Liver (tissue), 8 donors: ENCODE measurements at regions not wholly inside any gene's neighbourhood (a gene's known extent, or its start where the extent isn't known, plus 50 kb on each side); places are given as distances from the start of the nearest gene placed in this dataset.

Experiments
- DNase-seq: peaks from one replicate; pipeline ENCODE4 v3.0.0-alpha.2; 2017; ENCODE audit warnings: low spot score
- H3K27ac ChIP-seq, 2 donors: one replicate each; pipeline ENCODE4 v1.7.0; 2013; ENCODE audit warnings: inconsistent platforms in 2 of 2, low read length in 2 of 2, control low read depth in 1 of 2, low read depth in 1 of 2, mild to moderate bottlenecking in 1 of 2
- H3K27me3 ChIP-seq, 4 donors: one replicate each; pipeline versions ENCODE4 v1.6.1 to v1.7.0; 2013; ENCODE audit warnings: low read length in 3 of 4, inconsistent platforms in 1 of 4, mild to moderate bottlenecking in 1 of 4, moderate library complexity in 1 of 4; ENCODE audit not compliant: control insufficient read depth in 4 of 4, insufficient read depth in 4 of 4
- H3K36me3 ChIP-seq, 4 donors: one replicate each; pipeline versions ENCODE4 v1.6.1 to v1.7.0; 2013; ENCODE audit warnings: low read length in 3 of 4, mild to moderate bottlenecking in 3 of 4, low read depth in 1 of 4, moderate library complexity in 1 of 4; ENCODE audit not compliant: control insufficient read depth in 4 of 4, insufficient read depth in 3 of 4
- H3K4me1 ChIP-seq, 4 donors: one replicate each; pipeline versions ENCODE4 v1.6.1 to v1.7.0; 2013; ENCODE audit warnings: low read length in 3 of 4, mild to moderate bottlenecking in 3 of 4, moderate library complexity in 1 of 4; ENCODE audit not compliant: control insufficient read depth in 4 of 4, insufficient read depth in 4 of 4
- H3K4me3 ChIP-seq, 3 donors: one replicate each; pipeline versions ENCODE4 v1.6.1 to v1.7.0; 2013; ENCODE audit warnings: low read length in 3 of 3, control low read depth in 1 of 3, low read depth in 1 of 3, mild to moderate bottlenecking in 1 of 3
- H3K9ac ChIP-seq, 2 donors: one replicate each; pipeline ENCODE4 v1.7.0; 2013; ENCODE audit warnings: low read length in 2 of 2, mild to moderate bottlenecking in 2 of 2, moderate library complexity in 2 of 2, control low read depth in 1 of 2, low read depth in 1 of 2
- H3K9me3 ChIP-seq, 4 donors: one replicate each; pipeline versions ENCODE4 v1.6.1 to v1.7.0; 2013; ENCODE audit warnings: low read length in 3 of 4; ENCODE audit not compliant: control insufficient read depth in 4 of 4
- FOXA1 ChIP-seq: IDR thresholded peaks from 2 replicates; pipeline ENCODE4 v1.6.1; 2016; ENCODE audit warnings: antibody characterized with exemption
- FOXA2 ChIP-seq: IDR thresholded peaks from 2 replicates; pipeline ENCODE4 v1.6.1; 2016; ENCODE audit warnings: antibody characterized with exemption
- GABPA ChIP-seq, 2 donors: IDR thresholded peaks in 1 of 2; conservative IDR thresholded peaks in 1 of 2; 2 replicates each; pipeline ENCODE4 v1.6.1; 2016; ENCODE audit warnings: antibody characterized with exemption in 2 of 2, mild to moderate bottlenecking in 1 of 2, moderate library complexity in 1 of 2
- HNF4A ChIP-seq, 2 donors: conservative IDR thresholded peaks; 2 replicates each; pipeline ENCODE4 v1.6.1; 2016; ENCODE audit warnings: antibody characterized with exemption in 2 of 2, mild to moderate bottlenecking in 2 of 2
- HNF4G ChIP-seq: IDR thresholded peaks from 2 replicates; pipeline ENCODE4 v1.6.1; 2016; ENCODE audit warnings: antibody characterized with exemption
- JUND ChIP-seq, 2 donors: IDR thresholded peaks; 2 replicates each; pipeline ENCODE4 v1.6.1; 2016; ENCODE audit warnings: antibody characterized with exemption in 2 of 2
- NR2F2 ChIP-seq: IDR thresholded peaks from 2 replicates; pipeline ENCODE4 v1.6.1; 2016; ENCODE audit warnings: antibody characterized with exemption
- SP1 ChIP-seq: IDR thresholded peaks from 2 replicates; pipeline ENCODE4 v1.6.1; 2018; ENCODE audit warnings: antibody characterized with exemption, mild to moderate bottlenecking
- TAF1 ChIP-seq: conservative IDR thresholded peaks from 2 replicates; pipeline ENCODE4 v1.6.1; 2016; ENCODE audit warnings: antibody characterized with exemption, mild to moderate bottlenecking
- YY1 ChIP-seq: IDR thresholded peaks from 2 replicates; pipeline ENCODE4 v1.6.1; 2016; ENCODE audit warnings: antibody characterized with exemption, mild to moderate bottlenecking
- WGBS: extraction: QIAGEN DNeasy Blood & Tissue Kit; methylation state at CpG from one replicate; pipeline ENCODE4 v1.1.7; 2013; 5-methylcytosine and 5-hydroxymethylcytosine counted together
- TF ChIP-seq, protein P1 (sequence below): fragments of 150-350 bp; IDR thresholded peaks from 2 replicates; pipeline ENCODE4 v1.5.1; 2017; ENCODE audit warnings: improper control_type of control experiment, low read depth, low read length; ENCODE audit not compliant: missing input control
- TF ChIP-seq, protein P2 (sequence below): IDR thresholded peaks from 2 replicates; pipeline ENCODE4 v1.6.1; 2016; ENCODE audit warnings: antibody characterized with exemption
- TF ChIP-seq, protein P3 (sequence below): IDR thresholded peaks from 2 replicates; pipeline ENCODE4 v1.6.1; 2016; ENCODE audit warnings: antibody characterized with exemption
- donor health status: healthy.
- donor health status: healthy.
- donor health status: healthy.
- donor health status: healthy.
- donor health status: healthy.

DNA sequence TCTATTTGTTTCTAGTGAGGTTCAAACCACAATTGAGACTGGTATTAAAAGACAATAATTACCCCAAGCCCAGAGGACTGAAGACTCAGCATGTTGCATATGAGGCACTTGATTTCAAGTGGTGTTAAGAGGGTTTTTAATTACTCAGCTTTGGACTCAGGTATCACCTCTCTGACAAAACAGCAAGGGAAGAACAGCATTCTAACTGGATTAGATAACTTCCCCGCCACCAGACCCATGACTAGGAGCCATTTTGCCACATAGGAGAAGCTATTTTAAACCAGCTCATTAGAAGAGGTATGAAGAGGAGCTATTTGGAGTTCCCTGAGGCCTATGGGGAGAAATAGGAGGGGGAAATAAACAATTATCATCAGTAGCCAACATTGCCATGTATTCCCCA, 226.1 kb upstream of the TOX3 start:
- TF ChIP-seq YY1 (no peak), NR2F2 (no peak)
- TF ChIP-seq, protein P1, sequence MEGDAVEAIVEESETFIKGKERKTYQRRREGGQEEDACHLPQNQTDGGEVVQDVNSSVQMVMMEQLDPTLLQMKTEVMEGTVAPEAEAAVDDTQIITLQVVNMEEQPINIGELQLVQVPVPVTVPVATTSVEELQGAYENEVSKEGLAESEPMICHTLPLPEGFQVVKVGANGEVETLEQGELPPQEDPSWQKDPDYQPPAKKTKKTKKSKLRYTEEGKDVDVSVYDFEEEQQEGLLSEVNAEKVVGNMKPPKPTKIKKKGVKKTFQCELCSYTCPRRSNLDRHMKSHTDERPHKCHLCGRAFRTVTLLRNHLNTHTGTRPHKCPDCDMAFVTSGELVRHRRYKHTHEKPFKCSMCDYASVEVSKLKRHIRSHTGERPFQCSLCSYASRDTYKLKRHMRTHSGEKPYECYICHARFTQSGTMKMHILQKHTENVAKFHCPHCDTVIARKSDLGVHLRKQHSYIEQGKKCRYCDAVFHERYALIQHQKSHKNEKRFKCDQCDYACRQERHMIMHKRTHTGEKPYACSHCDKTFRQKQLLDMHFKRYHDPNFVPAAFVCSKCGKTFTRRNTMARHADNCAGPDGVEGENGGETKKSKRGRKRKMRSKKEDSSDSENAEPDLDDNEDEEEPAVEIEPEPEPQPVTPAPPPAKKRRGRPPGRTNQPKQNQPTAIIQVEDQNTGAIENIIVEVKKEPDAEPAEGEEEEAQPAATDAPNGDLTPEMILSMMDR, result no peak
- TF ChIP-seq, protein P2, sequence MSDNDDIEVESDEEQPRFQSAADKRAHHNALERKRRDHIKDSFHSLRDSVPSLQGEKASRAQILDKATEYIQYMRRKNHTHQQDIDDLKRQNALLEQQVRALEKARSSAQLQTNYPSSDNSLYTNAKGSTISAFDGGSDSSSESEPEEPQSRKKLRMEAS, result no peak
- Histone ChIP-seq H3K9me3 (no peaks in the 10 kb centered on the region), H3K27me3 (no peaks in the 10 kb centered on the region), H3K4me1 (no peaks in the 10 kb centered on the region), H3K36me3 (no peaks in the 10 kb centered on the region), H3K4me3 (no peak overlapping the region), H3K27ac (no peak overlapping the region), H3K9ac (no peak overlapping the region)
- 91% methylated on average over 1 of the region's 1 CpG for WGBS
- no peak for DNase-seq

DNA sequence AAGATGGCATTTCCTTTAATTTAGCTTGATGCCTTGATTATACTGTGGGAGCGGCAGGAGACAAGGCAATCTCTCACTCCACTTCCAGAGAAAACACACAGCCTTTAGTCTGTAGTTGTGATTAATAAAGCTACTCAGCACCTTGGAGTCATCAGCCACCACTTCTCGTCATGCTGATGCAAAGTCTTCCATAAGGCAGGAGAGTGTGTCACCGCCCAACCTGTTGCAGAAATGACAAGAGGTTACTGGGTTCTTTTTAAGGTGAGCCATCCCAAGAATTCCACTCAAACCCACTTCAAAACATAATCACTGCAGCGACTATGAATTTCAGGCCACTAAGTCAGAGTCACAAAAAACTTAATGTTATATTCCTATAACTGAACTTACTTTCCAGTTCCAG, 223.9 kb upstream of the TOX3 start:
- TF ChIP-seq HNF4G, result no peak
- no peak for TF ChIP-seq SP1
- no peak for TF ChIP-seq HNF4A (conservative IDR thresholded peaks at IDR 0.05)
- no peak for TF ChIP-seq YY1
- TF ChIP-seq GABPA (IDR thresholded peaks at IDR 0.05 in 1 of 2, conservative IDR thresholded peaks at IDR 0.05 in 1 of 2), result no peak
- no peak for TF ChIP-seq JUND (IDR thresholded peaks at IDR 0.05)
- no peak for TF ChIP-seq FOXA1
- TF ChIP-seq FOXA2, result no peak
- TF ChIP-seq, protein P3, sequence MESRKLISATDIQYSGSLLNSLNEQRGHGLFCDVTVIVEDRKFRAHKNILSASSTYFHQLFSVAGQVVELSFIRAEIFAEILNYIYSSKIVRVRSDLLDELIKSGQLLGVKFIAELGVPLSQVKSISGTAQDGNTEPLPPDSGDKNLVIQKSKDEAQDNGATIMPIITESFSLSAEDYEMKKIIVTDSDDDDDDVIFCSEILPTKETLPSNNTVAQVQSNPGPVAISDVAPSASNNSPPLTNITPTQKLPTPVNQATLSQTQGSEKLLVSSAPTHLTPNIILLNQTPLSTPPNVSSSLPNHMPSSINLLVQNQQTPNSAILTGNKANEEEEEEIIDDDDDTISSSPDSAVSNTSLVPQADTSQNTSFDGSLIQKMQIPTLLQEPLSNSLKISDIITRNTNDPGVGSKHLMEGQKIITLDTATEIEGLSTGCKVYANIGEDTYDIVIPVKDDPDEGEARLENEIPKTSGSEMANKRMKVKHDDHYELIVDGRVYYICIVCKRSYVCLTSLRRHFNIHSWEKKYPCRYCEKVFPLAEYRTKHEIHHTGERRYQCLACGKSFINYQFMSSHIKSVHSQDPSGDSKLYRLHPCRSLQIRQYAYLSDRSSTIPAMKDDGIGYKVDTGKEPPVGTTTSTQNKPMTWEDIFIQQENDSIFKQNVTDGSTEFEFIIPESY, result no peak
- no peaks in the 10 kb centered on the region for H3K27me3 ChIP-seq
- no peaks in the 10 kb centered on the region for H3K36me3 ChIP-seq
- no peaks in the 10 kb centered on the region for H3K9me3 ChIP-seq
- no peaks in the 10 kb centered on the region for H3K4me1 ChIP-seq
- 95% methylated on average over 4 of the region's 4 CpGs for WGBS
- no peak overlapping the region for H3K4me3 ChIP-seq
- no peak for DNase-seq
- no peak overlapping the region for H3K9ac ChIP-seq
- H3K27ac ChIP-seq, result no peak overlapping the region

DNA sequence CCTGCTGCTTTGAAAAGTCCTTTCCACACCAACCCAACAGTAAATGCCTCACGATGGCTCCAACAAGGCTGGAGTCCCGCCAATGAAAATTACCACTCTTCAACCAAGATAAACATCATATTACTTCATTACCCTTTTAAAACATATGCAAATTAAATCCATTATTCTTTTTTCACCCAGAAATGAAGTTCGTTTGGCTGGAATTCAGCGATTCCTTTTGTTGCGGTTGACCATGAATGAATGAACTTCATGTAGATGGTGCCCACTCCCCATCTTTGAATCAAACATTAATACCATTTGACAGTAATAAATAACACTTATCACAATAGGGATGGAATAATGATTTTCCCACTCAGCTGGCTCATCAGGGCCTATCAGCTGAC, 211.5 kb upstream of the TOX3 start:
- Histone ChIP-seq H3K4me1 (no peaks in the 10 kb centered on the region), H3K36me3 (no peaks in the 10 kb centered on the region), H3K27ac (no peak overlapping the region), H3K4me3 (no peak overlapping the region), H3K27me3 (no peaks in the 10 kb centered on the region), H3K9ac (no peak overlapping the region), H3K9me3 (no peaks in the 10 kb centered on the region)
- no peak for TF ChIP-seq NR2F2
- no peak for TF ChIP-seq TAF1
- no peak for TF ChIP-seq GABPA (IDR thresholded peaks at IDR 0.05 in 1 of 2, conservative IDR thresholded peaks at IDR 0.05 in 1 of 2)
- TF ChIP-seq, protein P2, result no peak
- TF ChIP-seq, protein P3, result no peak
- DNase-seq, result no peak
- 93% methylated on average over 5 of the region's 5 CpGs for WGBS
